ENCODE measurements at regions not wholly inside any gene's neighbourhood (a gene's known extent, or its start where the extent isn't known, plus 50 kb on each side); places are given as distances from the start of the nearest gene placed in this dataset.

DNA sequence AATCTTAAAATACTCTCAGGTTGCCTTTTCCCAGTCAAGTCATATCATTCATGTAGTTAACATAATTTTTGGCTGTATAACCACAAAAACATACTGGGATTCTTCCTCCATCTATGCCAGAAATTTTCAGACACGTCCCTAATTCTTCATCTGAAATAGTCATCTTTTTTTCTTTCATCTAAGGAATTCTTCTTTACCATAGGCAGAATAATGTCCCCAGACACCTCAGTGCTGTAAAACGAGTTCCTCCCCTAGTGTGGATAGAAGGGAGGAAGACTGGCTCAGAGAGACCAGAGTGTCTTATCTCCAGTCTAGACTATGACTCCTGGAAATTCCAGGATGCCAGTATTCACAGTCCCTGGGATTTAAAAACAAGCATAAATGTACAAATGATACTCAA lies 127.8 kb downstream of the MREG start:
- TF ChIP-seq, protein P1, sequence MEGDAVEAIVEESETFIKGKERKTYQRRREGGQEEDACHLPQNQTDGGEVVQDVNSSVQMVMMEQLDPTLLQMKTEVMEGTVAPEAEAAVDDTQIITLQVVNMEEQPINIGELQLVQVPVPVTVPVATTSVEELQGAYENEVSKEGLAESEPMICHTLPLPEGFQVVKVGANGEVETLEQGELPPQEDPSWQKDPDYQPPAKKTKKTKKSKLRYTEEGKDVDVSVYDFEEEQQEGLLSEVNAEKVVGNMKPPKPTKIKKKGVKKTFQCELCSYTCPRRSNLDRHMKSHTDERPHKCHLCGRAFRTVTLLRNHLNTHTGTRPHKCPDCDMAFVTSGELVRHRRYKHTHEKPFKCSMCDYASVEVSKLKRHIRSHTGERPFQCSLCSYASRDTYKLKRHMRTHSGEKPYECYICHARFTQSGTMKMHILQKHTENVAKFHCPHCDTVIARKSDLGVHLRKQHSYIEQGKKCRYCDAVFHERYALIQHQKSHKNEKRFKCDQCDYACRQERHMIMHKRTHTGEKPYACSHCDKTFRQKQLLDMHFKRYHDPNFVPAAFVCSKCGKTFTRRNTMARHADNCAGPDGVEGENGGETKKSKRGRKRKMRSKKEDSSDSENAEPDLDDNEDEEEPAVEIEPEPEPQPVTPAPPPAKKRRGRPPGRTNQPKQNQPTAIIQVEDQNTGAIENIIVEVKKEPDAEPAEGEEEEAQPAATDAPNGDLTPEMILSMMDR (conservative IDR thresholded peaks at IDR 0.05; ENCODE audit: low read length), result no peak
- no peak for TF ChIP-seq EZH2phosphoT487 (IDR thresholded peaks at IDR 0.05; ENCODE audit: borderline replicate concordance)
